HEK293 (cell line): ENCODE measurements at regions not wholly inside any gene's neighbourhood (a gene's known extent, or its start where the extent isn't known, plus 50 kb on each side); places are given as distances from the start of the nearest gene placed in this dataset.

Experiments used
- CTCF ChIA-PET: fragments of 350-600 bp; formaldehyde crosslinking; extraction: SDS; loops from one replicate; lab custom pipeline; 2021; ENCODE audit warnings: antibody characterized with exemption; lab: Yijun Ruan, JAX
- POLR2A ChIA-PET: fragments of 300-600 bp; formaldehyde crosslinking; extraction: SDS; loops from one replicate; lab custom pipeline; 2020; ENCODE audit warnings: antibody characterized with exemption, inconsistent platforms; lab: Yijun Ruan, JAX
- H3K27ac ChIP-seq: fragments of 200-500 bp; sonication (Bioruptor generic); 2 replicates; pipeline ENCODE4 v1.5.1; 2014; ENCODE audit warnings: low read depth, low read length, control low read depth, inconsistent platforms; ENCODE audit errors: extremely low read depth
- H3K36me3 ChIP-seq, 2 experiments: fragments of 200-500 bp in 1 of 2; sonication (Bioruptor generic) in 1 of 2; 1 replicate in 1 of 2; 2 replicates in 1 of 2; pipeline ENCODE4 v1.5.1; 2014 to 2017; ENCODE audit warnings: inconsistent platforms in 2 of 2, low read length in 2 of 2; ENCODE audit not compliant: control insufficient read depth in 2 of 2, insufficient read depth in 1 of 2
- H3K4me1 ChIP-seq: fragments of 200-500 bp; sonication (Bioruptor generic); 2 replicates; pipeline ENCODE4 v1.5.1; 2014; ENCODE audit warnings: mild to moderate bottlenecking, low read length, inconsistent platforms; ENCODE audit not compliant: control insufficient read depth, insufficient read depth
- H3K4me3 ChIP-seq: 2 replicates; pipeline ENCODE4 v1.5.1; 2011; ENCODE audit warnings: low read depth, mild to moderate bottlenecking, control low read depth, low read length, moderate library complexity
- H3K9me3 ChIP-seq: fragments of 200-500 bp; sonication (Bioruptor generic); 2 replicates; pipeline ENCODE4 v1.5.1; 2014; ENCODE audit warnings: low read depth, low read length, inconsistent platforms; ENCODE audit not compliant: control insufficient read depth, insufficient read depth
- KLF17 ChIP-seq: fragments of 450-650 bp; formaldehyde crosslinking; IDR thresholded peaks from 2 replicates; pipeline ENCODE4 v1.5.1; 2016; ENCODE audit warnings: missing biosample characterization, missing genetic modification characterization
- PRDM1 ChIP-seq: fragments of 450-650 bp; formaldehyde crosslinking; IDR thresholded peaks from 2 replicates; pipeline ENCODE4; 2016; ENCODE audit warnings: missing biosample characterization, missing genetic modification characterization
- ZBTB6 ChIP-seq: fragments of 450-650 bp; formaldehyde crosslinking; IDR thresholded peaks from 2 replicates; pipeline ENCODE4 v1.5.1; 2017; ENCODE audit warnings: missing biosample characterization, missing genetic modification characterization
- ZFP37 ChIP-seq: fragments of 450-650 bp; formaldehyde crosslinking; IDR thresholded peaks from 2 replicates; pipeline ENCODE4 v1.5.1; 2016; ENCODE audit warnings: missing biosample characterization, missing genetic modification characterization
- ZFP41 ChIP-seq: fragments of 450-650 bp; formaldehyde crosslinking; IDR thresholded peaks from 2 replicates; pipeline ENCODE4 v1.5.1; 2016; ENCODE audit warnings: missing biosample characterization, missing genetic modification characterization, borderline replicate concordance
- ZNF174 ChIP-seq: fragments of 450-650 bp; formaldehyde crosslinking; IDR thresholded peaks from 2 replicates; pipeline ENCODE4 v1.5.0; 2017; ENCODE audit warnings: missing biosample characterization, mild to moderate bottlenecking, missing genetic modification characterization
- ZNF19 ChIP-seq: fragments of 450-650 bp; formaldehyde crosslinking; IDR thresholded peaks from 2 replicates; pipeline ENCODE4; 2016; ENCODE audit warnings: missing biosample characterization, missing genetic modification characterization, low read depth
- ZNF26 ChIP-seq: fragments of 450-650 bp; formaldehyde crosslinking; IDR thresholded peaks from 2 replicates; pipeline ENCODE4 v1.5.1; 2016; ENCODE audit warnings: missing biosample characterization, missing genetic modification characterization
- ZNF354C ChIP-seq: fragments of 450-650 bp; formaldehyde crosslinking; IDR thresholded peaks from 2 replicates; pipeline ENCODE4 v1.5.1; 2016; ENCODE audit warnings: missing biosample characterization, missing genetic modification characterization, low read depth, borderline replicate concordance
- ZNF366 ChIP-seq: fragments of 450-650 bp; formaldehyde crosslinking; conservative IDR thresholded peaks from 2 replicates; pipeline ENCODE4 v1.5.1; 2016; ENCODE audit warnings: missing biosample characterization, missing genetic modification characterization
- ZNF37A ChIP-seq: fragments of 450-650 bp; IDR thresholded peaks from 2 replicates; pipeline ENCODE4 v1.5.1; 2018; ENCODE audit warnings: missing biosample characterization, missing genetic modification characterization
- ZNF398 ChIP-seq: fragments of 450-650 bp; formaldehyde crosslinking; IDR thresholded peaks from 2 replicates; pipeline ENCODE4 v1.5.1; 2017; ENCODE audit warnings: missing biosample characterization, missing genetic modification characterization
- ZNF433 ChIP-seq: fragments of 450-650 bp; formaldehyde crosslinking; IDR thresholded peaks from 2 replicates; pipeline ENCODE4 v1.5.1; 2016; ENCODE audit warnings: missing biosample characterization, missing genetic modification characterization, low read depth
- ZNF624 ChIP-seq: fragments of 450-650 bp; formaldehyde crosslinking; IDR thresholded peaks from 2 replicates; pipeline ENCODE4 v1.5.1; 2017; ENCODE audit warnings: missing biosample characterization, missing genetic modification characterization

- POLR2A ChIA-PET: no interaction called here
- TF ChIP-seq ZNF26 (tag by site-specific recombination) (no peak), ZNF433 (tag by site-specific recombination) (no peak), ZFP37 (no peak), ZNF624 (tag by site-specific recombination) (no peak), ZNF37A (tag by site-specific recombination) (no peak), ZNF398 (tag by site-specific recombination) (no peak)
- CTCF ChIA-PET: interaction anchor here (0.6 to 1.8 kb wide), 4 partner anchors 10 to 513 kb away, joined by 3 to 5 read pairs (median 3); no protein-coding TSS in a partner anchor
- Histone ChIP-seq H3K27ac (no peak overlapping the region), H3K9me3 (no peaks in the 10 kb centered on the region), H3K4me3 (no peak overlapping the region), H3K36me3 (no peaks in the 10 kb centered on the region), H3K4me1 (peaks cover 16% of the 10 kb centered on the region)
These were observed 359.9 kb downstream of the SIPA1L2 start for GRCh38 chr1:232269988-232270387.

- CTCF ChIA-PET: interaction anchor here (1.5 kb wide), 1 partner anchor 14 kb away, joined by 4 read pairs; no protein-coding TSS in a partner anchor
- H3K9me3 ChIP-seq: no peaks in the 10 kb centered on the region
- POLR2A ChIA-PET: no interaction called here
- H3K36me3 ChIP-seq: no peaks in the 10 kb centered on the region
- no peak overlapping the region for H3K27ac ChIP-seq
- no peak overlapping the region for H3K4me3 ChIP-seq
- H3K4me1 ChIP-seq: peaks cover 12% of the 10 kb centered on the region; the same call in 1 of the 2 replicates
- TF ChIP-seq ZBTB6 (tag by site-specific recombination) (no peak), KLF17 (tag by site-specific recombination) (no peak), ZNF366 (peak; percentile 67), PRDM1 (tag by site-specific recombination) (peak; percentile 70)
These were observed 361.9 kb downstream of the SIPA1L2 start for GRCh38 chr1:232267837-232268598.

GRCh38 chr1:232267092-232267836 lies 362.7 kb downstream of the SIPA1L2 start:
- ChIA-PET CTCF (interaction anchor here (0.6 to 1.5 kb wide), 2 partner anchors 13 to 252 kb away, joined by 3 to 4 read pairs; no protein-coding TSS in a partner anchor), POLR2A (no interaction called here)
- no peak for TF ChIP-seq ZFP41 (tag by site-specific recombination)
- no peak for TF ChIP-seq ZNF174
- no peak for TF ChIP-seq ZNF19 (tag by site-specific recombination)
- TF ChIP-seq ZNF354C (tag by site-specific recombination): no peak
- H3K27ac ChIP-seq: no peak overlapping the region
- no peak overlapping the region for H3K4me3 ChIP-seq
- peaks cover 6% of the 10 kb centered on the region; the same call in 1 of the 2 replicates for H3K4me1 ChIP-seq
- no peaks in the 10 kb centered on the region for H3K36me3 ChIP-seq
- no peaks in the 10 kb centered on the region for H3K9me3 ChIP-seq
